Neuron (in vitro differentiated cells): ENCODE measurements at regions not wholly inside any gene's neighbourhood (a gene's known extent, or its start where the extent isn't known, plus 50 kb on each side); places are given as distances from the start of the nearest gene placed in this dataset.

Experiments used
- H2AFZ ChIP-seq: one replicate; pipeline ENCODE4 v1.6.1; 2013; ENCODE audit warnings: low read depth, mild to moderate bottlenecking, inconsistent platforms, low read length, moderate library complexity
- H3K27me3 ChIP-seq: one replicate; pipeline ENCODE4 v1.6.1; 2013; ENCODE audit warnings: low read length; ENCODE audit not compliant: insufficient read depth
- H3K36me3 ChIP-seq: one replicate; pipeline ENCODE4 v1.6.1; 2013; ENCODE audit warnings: low read length; ENCODE audit not compliant: insufficient read depth
- H3K4me1 ChIP-seq: one replicate; pipeline ENCODE4 v1.6.1; 2013; ENCODE audit warnings: low read length; ENCODE audit not compliant: insufficient read depth
- H3K4me3 ChIP-seq: 2 replicates; pipeline ENCODE4 v1.5.1; 2013; ENCODE audit warnings: mild to moderate bottlenecking, low read length, moderate library complexity
- H3K9me3 ChIP-seq: one replicate; pipeline ENCODE4 v1.6.1; 2013; ENCODE audit warnings: low read length

GRCh38 chr7:24341691-24342413, 57.9 kb downstream of the NPY start:
- no peak overlapping the region for H3K4me3 ChIP-seq
- H3K9me3 ChIP-seq = no peaks in the 10 kb centered on the region
- H3K27me3 ChIP-seq = no peaks in the 10 kb centered on the region
- H3K4me1 ChIP-seq = peaks cover 7% of the 10 kb centered on the region
- H2AFZ ChIP-seq = no peak overlapping the region
- no peaks in the 10 kb centered on the region for H3K36me3 ChIP-seq

- no peaks in the 10 kb centered on the region for H3K36me3 ChIP-seq
- no peaks in the 10 kb centered on the region for H3K9me3 ChIP-seq
- no peaks in the 10 kb centered on the region for H3K4me1 ChIP-seq
- no peaks in the 10 kb centered on the region for H3K27me3 ChIP-seq
- H2AFZ ChIP-seq = no peak overlapping the region
- H3K4me3 ChIP-seq = no peak overlapping the region
These were observed 59.6 kb downstream of the NPY start for GRCh38 chr7:24343614-24344013.

GRCh38 chr7:24346129-24346528, 62.1 kb downstream of the NPY start:
- Histone ChIP-seq H3K4me3 (no peak overlapping the region), H3K27me3 (no peaks in the 10 kb centered on the region), H3K4me1 (no peaks in the 10 kb centered on the region), H3K36me3 (no peaks in the 10 kb centered on the region), H2AFZ (peak overlapping the region; percentile 29), H3K9me3 (no peaks in the 10 kb centered on the region)

- H3K4me3 ChIP-seq = no peak overlapping the region
- H2AFZ ChIP-seq = no peak overlapping the region
- no peaks in the 10 kb centered on the region for H3K36me3 ChIP-seq
- no peaks in the 10 kb centered on the region for H3K9me3 ChIP-seq
- H3K27me3 ChIP-seq = no peaks in the 10 kb centered on the region
- H3K4me1 ChIP-seq = no peaks in the 10 kb centered on the region
These were observed 62.7 kb downstream of the NPY start for GRCh38 chr7:24346716-24347115.

- H3K9me3 ChIP-seq = no peaks in the 10 kb centered on the region
- no peaks in the 10 kb centered on the region for H3K27me3 ChIP-seq
- no peaks in the 10 kb centered on the region for H3K36me3 ChIP-seq
- H3K4me3 ChIP-seq = no peak overlapping the region
- H2AFZ ChIP-seq = no peak overlapping the region
- H3K4me1 ChIP-seq = no peaks in the 10 kb centered on the region
These were observed 65.3 kb downstream of the NPY start for GRCh38 chr7:24349339-24349738.

GRCh38 chr7:24354456-24354855, 70.5 kb downstream of the NPY start:
- Histone ChIP-seq H2AFZ (no peak overlapping the region), H3K4me1 (no peaks in the 10 kb centered on the region), H3K4me3 (no peak overlapping the region), H3K27me3 (no peaks in the 10 kb centered on the region), H3K9me3 (no peaks in the 10 kb centered on the region), H3K36me3 (no peaks in the 10 kb centered on the region)

GRCh38 chr7:24356718-24357386, 72.9 kb downstream of the NPY start:
- no peaks in the 10 kb centered on the region for H3K4me1 ChIP-seq
- H2AFZ ChIP-seq = no peak overlapping the region
- no peaks in the 10 kb centered on the region for H3K9me3 ChIP-seq
- no peak overlapping the region for H3K4me3 ChIP-seq
- H3K36me3 ChIP-seq = no peaks in the 10 kb centered on the region
- no peaks in the 10 kb centered on the region for H3K27me3 ChIP-seq

GRCh38 chr7:24361001-24361400, 77.0 kb downstream of the NPY start:
- Histone ChIP-seq H3K9me3 (no peaks in the 10 kb centered on the region), H3K27me3 (no peaks in the 10 kb centered on the region), H3K4me1 (no peaks in the 10 kb centered on the region), H2AFZ (no peak overlapping the region), H3K36me3 (no peaks in the 10 kb centered on the region), H3K4me3 (no peak overlapping the region)

- Histone ChIP-seq H3K36me3 (no peaks in the 10 kb centered on the region), H3K9me3 (no peaks in the 10 kb centered on the region)
These were observed 81.6 kb downstream of the NPY start for GRCh38 chr7:24365606-24366005.

GRCh38 chr7:24366876-24367275, 82.9 kb downstream of the NPY start:
- H3K27me3 ChIP-seq = no peaks in the 10 kb centered on the region
- H3K4me3 ChIP-seq = no peak overlapping the region
- H3K9me3 ChIP-seq = no peaks in the 10 kb centered on the region
- no peak overlapping the region for H2AFZ ChIP-seq
- H3K4me1 ChIP-seq = peaks cover 4% of the 10 kb centered on the region
- H3K36me3 ChIP-seq = no peaks in the 10 kb centered on the region

More at GRCh38 chr7:24365606-24366005, 81.6 kb downstream of the NPY start:
- H2AFZ ChIP-seq = no peak overlapping the region
- H3K4me1 ChIP-seq = peaks cover 4% of the 10 kb centered on the region
- H3K4me3 ChIP-seq = no peak overlapping the region
- no peaks in the 10 kb centered on the region for H3K27me3 ChIP-seq

- Histone ChIP-seq H3K4me1 (peaks cover 4% of the 10 kb centered on the region), H3K4me3 (no peak overlapping the region), H3K36me3 (no peaks in the 10 kb centered on the region), H3K27me3 (no peaks in the 10 kb centered on the region), H2AFZ (no peak overlapping the region), H3K9me3 (no peaks in the 10 kb centered on the region)
These were observed 84.2 kb downstream of the NPY start for GRCh38 chr7:24368161-24368560.

- no peak overlapping the region for H3K4me3 ChIP-seq
These were observed 86.6 kb downstream of the NPY start for GRCh38 chr7:24370541-24370940.

GRCh38 chr7:24372961-24373955, 89.3 kb downstream of the NPY start:
- Histone ChIP-seq H3K36me3 (no peaks in the 10 kb centered on the region), H2AFZ (no peak overlapping the region), H3K4me3 (no peak overlapping the region), H3K9me3 (no peaks in the 10 kb centered on the region), H3K4me1 (peaks cover 8% of the 10 kb centered on the region), H3K27me3 (no peaks in the 10 kb centered on the region)

More at GRCh38 chr7:24370541-24370940, 86.6 kb downstream of the NPY start:
- Histone ChIP-seq H3K4me1 (peaks cover 4% of the 10 kb centered on the region), H3K9me3 (no peaks in the 10 kb centered on the region), H3K36me3 (no peaks in the 10 kb centered on the region), H3K27me3 (no peaks in the 10 kb centered on the region), H2AFZ (no peak overlapping the region)
